Stimulated activated CD8-positive, alpha-beta memory T cell treated with anti-CD3 and anti-CD28 coated beads, Interleukin-2, amount 100 ng/mL, for 1 hour (primary cell): ENCODE measurements at regions not wholly inside any gene's neighbourhood (a gene's known extent, or its start where the extent isn't known, plus 50 kb on each side); places are given as distances from the start of the nearest gene placed in this dataset.

Source experiments
- DNase-seq, 2 donors: peaks; one replicate each; pipeline ENCODE4 v3.0.0-alpha.2; 2020; ENCODE audit warnings: low read depth in 2 of 2

DNA sequence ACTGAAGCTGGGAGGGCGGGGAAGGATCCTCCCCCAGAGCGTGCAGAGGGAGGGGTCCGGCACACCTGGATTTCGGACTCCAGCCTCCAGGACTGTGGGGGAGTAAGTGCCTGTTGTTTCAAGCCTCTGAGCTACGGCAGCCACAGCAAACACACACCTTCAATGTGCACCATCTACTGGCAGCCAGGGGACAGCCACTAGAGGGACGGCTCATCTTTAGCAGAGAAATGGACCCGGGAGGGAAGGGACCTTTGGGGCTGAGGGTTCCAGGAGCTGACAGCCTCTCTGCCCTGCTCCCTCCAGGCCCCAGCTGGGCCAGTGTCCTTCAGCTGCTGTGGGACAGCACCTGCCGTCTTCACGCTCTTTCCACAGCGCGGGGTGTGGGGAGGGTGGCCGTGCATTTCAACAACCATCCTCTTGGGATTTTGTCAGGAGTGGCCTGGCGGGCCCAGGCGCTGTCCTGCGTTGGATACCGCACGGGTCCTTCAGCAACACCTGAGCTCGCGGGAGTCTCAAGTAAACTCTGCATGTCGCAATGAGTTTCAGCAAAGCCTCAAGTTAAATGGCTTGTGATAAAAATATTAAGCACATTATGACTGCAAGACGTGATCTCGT is 209.2 kb upstream of the C14orf180 start:
- no peak for DNase-seq

DNA sequence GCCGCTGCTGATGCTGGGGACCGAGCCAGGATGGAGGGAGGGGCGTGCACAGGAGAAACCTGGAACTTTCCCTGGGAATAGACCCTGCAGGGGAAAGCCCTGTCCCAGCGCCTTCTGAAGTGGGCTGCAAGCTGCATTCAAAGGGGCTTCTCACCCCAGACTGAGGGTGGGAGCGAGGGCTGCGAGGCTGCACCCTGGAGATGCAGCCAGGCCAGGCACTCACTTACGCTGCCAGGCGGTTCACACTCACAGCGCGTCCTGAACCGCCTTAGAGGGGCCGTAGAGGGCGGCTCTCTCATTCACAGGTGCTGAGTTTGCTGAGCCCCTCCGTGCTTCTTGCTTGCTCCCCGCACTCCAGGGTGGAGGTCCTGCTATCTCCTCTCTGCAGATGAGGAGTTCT is 208.5 kb upstream of the C14orf180 start:
- DNase-seq = no peak

GRCh38 chr14:104371917-104372316 is 207.6 kb upstream of the C14orf180 start:
- DNase-seq = no peak

- DNase-seq = no peak
Observed at GRCh38 chr14:104372390-104373054, 207.0 kb upstream of the C14orf180 start.

- no peak for DNase-seq
Observed at GRCh38 chr14:104373055-104373854, 206.3 kb upstream of the C14orf180 start.

GRCh38 chr14:104373855-104374717 is 205.5 kb upstream of the C14orf180 start:
- no peak for DNase-seq

DNA sequence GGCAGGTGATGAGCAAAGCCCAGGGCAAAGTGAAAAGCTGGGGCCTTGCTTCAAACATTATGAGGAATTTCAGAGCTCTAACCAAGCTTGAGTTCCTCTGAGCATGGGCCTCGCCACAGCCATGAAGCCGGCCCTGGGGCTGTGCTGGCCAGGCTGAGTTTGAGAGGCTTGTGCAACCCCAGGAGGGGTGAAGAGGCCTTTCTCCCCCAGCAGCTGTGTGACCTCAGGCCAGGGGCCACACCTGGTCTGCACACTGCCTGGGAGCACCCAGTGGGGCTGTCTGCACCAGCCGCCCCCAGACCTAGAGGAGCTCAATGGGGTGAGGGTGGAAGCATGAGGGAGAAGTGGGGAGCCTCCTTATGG is 204.9 kb upstream of the C14orf180 start:
- DNase-seq = no peak

- DNase-seq = no peak
Observed at GRCh38 chr14:104375551-104376201, 203.9 kb upstream of the C14orf180 start.

DNA sequence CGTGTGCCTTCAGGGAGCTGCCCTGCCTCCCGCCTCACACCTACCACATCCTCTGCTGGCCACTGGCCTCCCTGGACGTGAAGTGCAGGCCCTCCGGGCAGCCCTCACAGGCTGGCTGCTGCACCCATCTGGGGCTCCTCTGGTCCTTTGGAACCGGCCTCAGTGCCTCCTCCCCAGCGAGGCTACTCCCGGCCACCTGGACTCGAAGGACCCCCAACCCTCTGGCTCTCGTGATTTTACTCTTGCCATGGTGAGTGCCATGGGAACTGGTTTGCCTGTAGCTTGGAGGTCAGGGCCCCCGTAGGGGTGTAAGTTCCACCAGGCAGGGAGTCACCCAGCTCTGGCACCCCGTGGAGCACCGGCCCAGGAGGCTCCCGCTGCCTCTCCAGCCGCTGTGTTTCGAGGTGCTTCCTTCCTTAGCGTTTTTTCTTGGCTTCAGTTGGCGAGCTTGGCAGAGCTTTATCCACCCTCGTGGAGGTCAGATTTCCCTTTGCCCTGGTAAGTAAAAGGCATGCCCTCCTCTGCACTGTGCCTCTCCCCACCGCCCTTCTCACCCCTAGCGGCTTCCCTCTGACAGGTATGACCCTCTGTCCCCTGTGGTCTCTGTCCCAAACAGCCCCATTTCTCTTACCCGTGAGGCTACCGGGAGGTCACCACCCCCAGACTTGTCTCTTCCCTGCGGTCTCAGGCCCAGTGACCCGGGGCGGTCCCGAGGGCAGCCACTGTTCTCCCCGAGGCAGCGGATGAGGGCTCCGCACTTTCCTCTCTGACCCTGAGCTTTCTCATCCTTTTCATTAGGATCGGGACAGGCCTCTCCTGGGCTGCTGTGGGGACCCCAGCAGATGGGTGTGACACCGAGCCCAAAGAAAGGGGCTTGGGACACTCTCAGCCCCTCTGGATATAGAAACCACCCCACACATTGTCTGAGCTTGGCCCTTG is 203.1 kb upstream of the C14orf180 start:
- no peak for DNase-seq

DNA sequence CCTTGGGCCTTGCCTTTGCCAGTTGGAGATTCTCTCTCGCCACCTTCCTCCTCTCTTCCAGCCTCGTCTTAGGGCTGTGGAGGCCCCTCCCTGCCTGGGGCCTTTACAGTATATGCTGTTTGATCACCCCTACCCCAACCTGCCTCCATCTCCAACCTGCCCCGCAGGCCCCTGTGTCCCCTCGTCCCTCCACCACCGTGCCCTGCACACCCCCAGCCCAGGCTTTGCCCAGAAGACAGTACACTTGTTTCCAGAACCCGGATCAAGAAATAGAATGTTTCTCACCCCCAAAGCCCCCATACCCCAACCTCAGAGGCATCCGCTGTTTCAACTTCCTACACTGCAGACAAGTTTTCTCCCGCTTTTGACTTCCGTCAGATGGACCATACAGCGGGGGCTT is 202.3 kb upstream of the C14orf180 start:
- no peak for DNase-seq

DNA sequence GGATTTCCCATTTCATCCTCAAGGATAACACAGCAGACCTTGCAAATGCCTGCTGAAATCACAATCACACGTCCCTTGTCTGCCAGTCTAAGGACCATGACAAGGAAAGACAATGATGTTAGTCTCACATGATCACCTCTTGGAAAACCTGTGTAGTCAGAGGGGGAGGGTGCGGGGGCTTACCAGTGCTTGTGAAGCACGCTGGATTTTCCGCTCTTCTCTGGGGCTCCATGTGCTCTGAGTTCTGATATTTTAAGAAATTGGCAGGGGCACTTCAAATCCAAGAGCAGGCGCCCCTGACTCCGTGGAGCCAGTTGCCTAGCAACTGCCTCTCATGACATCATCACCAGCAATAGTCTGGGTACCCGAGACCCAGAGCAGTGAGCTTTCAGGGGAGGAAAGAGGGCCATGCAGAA is 200.9 kb upstream of the C14orf180 start:
- no peak for DNase-seq

- no peak for DNase-seq
Observed at GRCh38 chr14:104382361-104383087, 197.0 kb upstream of the C14orf180 start.

DNA sequence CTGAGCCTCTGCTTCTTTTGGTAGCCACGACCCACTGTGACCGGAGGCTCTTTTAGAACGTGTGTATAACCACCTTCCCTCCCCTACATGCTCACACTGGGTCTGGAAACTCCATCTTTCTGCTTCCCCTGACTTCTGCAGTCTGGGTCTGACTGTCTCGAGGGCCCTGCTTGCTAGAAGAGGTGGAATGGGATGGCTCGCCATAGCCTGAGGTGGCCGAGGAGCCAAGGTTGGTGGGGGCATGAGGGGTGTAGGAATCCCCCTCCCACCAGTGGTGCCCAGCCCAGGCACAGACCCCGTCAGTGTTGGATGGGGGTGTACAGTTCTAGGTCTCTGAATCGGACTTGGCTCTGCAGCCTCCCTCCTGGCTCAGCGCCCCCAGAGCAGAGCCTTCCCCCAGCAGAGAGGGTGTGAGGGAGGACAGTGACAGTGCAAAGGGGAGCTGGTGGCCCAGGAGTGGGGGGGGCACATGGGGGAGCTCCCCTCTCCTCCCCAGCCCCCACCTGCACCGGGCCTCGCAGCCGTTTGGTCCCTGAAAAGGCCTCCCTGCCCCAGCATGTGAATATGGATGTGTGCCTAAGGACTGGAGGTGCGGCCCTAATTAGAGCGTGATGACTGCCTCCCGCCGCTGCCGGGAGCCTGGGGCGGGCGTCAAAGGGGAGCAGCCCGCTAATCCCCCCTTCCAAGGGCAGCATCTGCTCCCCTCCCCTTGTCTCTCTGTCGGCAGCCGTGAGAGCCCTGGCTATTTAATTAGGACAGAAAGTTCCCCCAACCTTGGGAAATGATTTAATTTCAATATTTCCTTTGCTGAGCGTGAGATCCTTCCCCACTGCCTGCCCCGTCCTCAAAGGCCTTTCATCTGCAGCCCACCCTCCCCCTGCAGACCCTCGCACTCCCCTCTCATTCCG is 196.2 kb upstream of the C14orf180 start:
- no peak for DNase-seq

GRCh38 chr14:104383996-104384775 is 195.4 kb upstream of the C14orf180 start:
- DNase-seq = no peak

DNA sequence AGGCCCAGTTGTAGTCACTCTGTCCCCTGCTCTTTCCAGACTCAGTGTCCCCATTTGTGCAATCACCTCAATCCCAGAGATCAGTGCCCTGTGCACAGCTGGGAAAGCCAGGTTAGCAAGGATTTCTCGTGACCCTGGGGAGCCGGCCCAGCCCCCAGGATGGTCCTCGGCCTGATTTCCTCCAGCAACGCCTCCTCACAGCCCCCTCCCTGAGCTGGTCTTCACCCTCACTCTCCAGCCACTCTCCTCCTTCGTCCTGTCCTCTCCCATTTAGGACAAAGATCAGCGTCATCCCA is 194.8 kb upstream of the C14orf180 start:
- no peak for DNase-seq

GRCh38 chr14:104385111-104385510 is 194.5 kb upstream of the C14orf180 start:
- DNase-seq = no peak

- DNase-seq = no peak
Observed at GRCh38 chr14:104385531-104386101, 193.9 kb upstream of the C14orf180 start.
